OCI-M2 (cell line): ENCODE measurements at regions not wholly inside any gene's neighbourhood (a gene's known extent, or its start where the extent isn't known, plus 50 kb on each side); places are given as distances from the start of the nearest gene placed in this dataset.

Experiments used
- DNase-seq: peaks from one replicate; lab custom pipeline; 2025; ENCODE audit not compliant: unreplicated experiment; lab: John Stamatoyannopoulos, UW

- no peak for DNase-seq
These were observed 457.8 kb upstream of the ZNF385D start for GRCh38 chr3:22208844-22209243.

DNA sequence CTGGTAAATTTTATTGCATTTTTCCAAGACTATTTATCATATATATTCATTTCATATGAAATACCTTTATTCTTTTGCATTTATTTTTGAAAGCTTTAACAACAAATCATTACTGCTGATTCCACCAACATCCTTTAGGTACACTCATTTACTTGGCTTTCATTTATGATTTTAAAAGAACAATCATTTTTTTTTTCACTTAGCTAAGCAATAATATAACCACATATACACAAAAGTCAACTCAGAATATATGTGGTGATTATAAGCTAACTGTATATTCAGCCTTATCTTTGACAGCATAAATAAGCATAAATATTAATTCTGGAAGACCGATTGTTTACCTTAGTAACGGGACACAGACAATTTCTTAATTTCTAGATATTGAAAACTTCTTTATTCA is 458.6 kb upstream of the ZNF385D start:
- DNase-seq, result no peak

GRCh38 chr3:22210693-22211092 is 459.7 kb upstream of the ZNF385D start:
- no peak for DNase-seq

GRCh38 chr3:22216601-22217000 is 465.6 kb upstream of the ZNF385D start:
- DNase-seq, result no peak

DNA sequence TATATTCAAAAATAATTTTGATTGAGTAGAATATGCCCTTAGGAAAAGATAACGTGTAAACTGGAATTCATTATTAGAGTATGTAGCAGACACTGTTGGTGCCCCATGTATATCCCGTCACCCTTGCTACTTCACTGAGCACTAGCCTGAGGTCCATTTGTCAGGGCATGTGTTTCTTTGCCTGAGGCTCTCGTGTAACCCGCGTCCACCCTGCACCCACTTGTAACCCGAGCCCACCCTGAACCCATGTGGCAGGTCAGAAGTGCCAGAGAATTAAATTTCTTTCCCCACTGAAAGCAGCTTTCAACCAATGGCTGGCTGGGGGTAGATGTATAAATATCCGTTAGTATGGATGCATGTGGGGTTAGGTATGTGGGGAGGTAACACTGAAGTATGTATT is 474.2 kb upstream of the ZNF385D start:
- DNase-seq, result no peak

GRCh38 chr3:22228705-22229104 is 477.7 kb upstream of the ZNF385D start:
- DNase-seq, result no peak

DNA sequence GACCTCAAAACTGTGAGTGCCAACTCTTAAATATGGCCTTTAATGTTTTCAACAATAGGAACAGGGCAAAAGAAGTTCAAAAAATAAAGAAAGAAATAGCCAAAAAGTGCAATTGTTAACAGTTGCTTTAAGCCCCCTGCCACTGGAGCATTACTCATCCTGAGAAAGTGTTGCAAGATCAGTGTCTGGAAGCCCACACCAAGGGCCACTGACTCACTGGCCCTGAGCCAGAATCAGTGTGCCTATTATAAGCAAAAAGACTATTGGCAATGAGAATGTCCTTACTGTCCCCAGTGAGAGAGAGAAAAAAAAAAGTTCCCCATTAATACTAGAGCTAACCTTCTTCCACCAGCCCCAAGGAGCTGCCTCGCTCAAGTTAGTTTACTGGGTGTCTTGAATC is 480.1 kb upstream of the ZNF385D start:
- no peak for DNase-seq

DNA sequence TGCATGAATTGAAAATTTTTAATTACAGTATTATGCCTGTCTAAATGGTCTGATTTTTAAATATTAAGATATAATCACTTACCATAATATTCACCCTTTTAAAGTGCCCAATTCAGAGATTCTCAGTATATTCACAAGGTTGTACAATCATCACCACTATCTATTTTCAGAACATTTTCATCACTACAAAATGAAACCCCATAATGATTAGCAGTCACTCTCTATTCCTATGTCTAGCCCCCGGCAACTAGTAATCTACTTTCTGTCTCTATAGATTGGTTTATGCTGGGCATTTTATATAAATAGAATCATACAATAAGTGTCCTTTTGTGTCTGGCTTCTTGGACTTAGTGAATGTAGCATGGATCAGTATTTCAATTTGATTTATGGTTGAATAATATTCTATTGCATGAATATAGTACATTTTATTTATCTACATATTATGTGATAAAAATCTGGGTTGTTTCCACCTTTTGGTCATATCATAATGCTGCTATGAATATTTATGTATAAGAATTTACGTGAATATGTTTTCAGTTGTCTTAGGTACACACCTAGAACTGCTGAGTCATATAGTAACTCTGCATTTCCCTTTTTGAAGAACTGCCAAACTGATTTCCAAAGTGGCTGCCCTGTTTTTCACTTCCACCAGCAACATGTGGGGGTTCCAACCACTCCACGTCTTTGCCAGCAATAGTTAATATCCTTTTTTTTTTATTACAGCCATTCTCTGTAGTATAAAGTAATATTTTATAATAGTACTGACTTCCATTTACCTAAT is 485.7 kb upstream of the ZNF385D start:
- DNase-seq, result no peak

GRCh38 chr3:22239011-22239410 is 488.0 kb upstream of the ZNF385D start:
- DNase-seq, result no peak

- DNase-seq, result no peak
These were observed 490.1 kb upstream of the ZNF385D start for GRCh38 chr3:22241110-22241509.

DNA sequence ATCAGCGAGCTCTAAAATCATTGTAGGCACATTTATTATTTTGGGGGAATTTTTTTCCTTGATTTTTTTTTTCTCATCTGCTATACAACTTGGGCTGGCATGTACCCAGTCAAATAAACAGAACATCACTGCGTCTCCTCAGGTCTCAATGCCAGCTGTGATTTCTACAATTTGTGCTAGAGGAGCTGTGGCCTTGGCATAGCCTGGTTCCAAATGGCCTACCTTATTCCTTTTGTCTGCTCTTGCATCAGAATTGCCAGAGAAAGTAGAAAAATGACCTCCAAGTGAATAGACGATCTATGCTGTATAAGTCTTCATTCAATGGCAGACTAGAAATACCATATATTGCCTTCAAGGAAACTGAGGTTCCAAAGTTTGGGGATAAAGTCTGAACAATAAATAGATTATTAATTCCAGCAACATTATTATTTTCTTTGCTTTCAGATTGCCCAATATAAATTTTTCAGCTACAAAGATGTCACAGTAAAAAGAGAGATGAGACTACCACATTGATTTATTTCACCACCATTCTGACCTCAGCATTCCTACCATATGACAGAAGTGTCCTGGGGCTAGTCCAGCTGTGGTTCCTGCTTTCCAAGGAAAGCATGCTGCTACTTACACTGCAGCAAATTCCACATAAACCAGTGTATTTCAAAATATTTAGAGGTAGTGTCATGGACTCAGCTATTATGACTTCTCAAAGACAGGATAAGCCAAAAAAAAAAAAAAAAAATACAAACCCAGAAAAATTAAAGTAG is 493.9 kb upstream of the ZNF385D start:
- DNase-seq, result no peak

- DNase-seq, result no peak
These were observed 495.0 kb upstream of the ZNF385D start for GRCh38 chr3:22245811-22246583.

DNA sequence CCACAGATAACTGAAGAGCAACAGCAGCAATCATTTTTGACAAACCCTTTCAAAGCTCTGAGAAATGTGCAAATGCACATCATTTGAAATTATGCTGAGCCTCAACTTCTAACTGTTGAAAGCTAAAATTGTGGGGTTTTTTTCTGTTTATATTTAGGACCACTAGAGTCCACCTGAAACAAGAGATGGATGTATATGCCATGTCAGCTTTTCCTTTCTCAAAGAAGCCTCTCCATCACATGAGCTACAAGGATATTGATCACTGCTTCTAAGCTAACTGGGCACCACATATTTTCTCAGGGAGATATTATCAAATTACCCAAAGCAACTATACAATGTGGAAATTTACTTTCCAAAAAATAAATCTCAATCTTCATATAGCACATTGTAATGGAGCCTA is 498.6 kb upstream of the ZNF385D start:
- no peak for DNase-seq

DNA sequence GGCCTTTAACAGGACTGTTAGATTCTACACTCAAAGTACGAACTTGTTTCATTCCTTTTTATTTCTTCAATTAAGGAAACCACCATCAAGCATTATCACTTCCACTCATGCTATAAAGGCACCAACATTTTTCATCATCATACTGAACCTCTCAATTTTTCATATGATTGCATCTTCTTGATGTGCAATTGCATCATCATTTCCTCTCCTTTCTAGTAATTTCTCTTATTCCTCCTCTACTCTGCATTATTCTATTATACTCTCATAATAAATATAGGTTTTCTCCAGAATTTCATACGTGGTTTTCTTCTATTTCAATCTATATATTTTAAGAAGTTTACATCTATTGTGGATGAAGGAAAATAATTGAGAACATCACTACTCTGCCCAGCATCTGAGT is 506.2 kb upstream of the ZNF385D start:
- DNase-seq, result no peak

- DNase-seq, result no peak
These were observed 511.4 kb upstream of the ZNF385D start for GRCh38 chr3:22262386-22262785.

- DNase-seq, result no peak
These were observed 512.0 kb upstream of the ZNF385D start for GRCh38 chr3:22263042-22263441.

DNA sequence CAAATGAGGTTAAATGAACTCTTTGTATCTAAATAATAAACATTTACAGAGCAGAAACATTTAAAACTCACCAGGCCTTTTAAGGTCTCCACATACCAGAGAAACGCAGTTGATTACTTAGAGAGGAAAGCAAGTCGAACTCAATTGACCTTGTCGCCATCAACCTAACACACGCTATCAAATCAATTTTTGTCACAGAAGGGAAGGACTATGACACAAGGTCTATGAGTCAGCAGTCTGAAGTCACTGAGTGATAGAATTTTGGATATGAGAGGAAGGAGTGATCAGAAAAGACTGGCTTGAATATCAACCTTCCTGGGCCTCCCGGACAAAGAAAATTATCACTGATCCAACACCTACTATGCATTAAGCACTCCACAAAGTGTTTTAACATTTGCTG is 514.4 kb upstream of the ZNF385D start:
- DNase-seq, result no peak

GRCh38 chr3:22269831-22270230 is 518.8 kb upstream of the ZNF385D start:
- DNase-seq, result no peak

DNA sequence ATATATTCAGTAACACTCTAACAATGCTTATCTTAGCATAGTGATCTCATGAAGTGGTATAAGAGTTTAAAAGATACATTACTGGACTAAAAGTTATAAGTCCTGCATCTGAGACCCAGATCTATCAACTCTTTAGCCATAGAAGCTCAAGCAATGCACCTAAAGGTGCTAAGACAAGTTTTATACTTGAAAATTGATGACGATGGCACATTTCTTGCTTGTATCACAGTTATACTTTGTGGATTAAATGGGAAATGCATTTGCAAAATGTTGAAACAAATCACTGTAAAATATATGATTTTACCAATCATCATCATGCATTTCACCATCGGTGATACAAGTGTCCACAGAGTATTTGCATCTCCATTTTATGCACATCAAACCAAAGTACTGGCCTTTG is 525.3 kb upstream of the ZNF385D start:
- DNase-seq, result no peak

DNA sequence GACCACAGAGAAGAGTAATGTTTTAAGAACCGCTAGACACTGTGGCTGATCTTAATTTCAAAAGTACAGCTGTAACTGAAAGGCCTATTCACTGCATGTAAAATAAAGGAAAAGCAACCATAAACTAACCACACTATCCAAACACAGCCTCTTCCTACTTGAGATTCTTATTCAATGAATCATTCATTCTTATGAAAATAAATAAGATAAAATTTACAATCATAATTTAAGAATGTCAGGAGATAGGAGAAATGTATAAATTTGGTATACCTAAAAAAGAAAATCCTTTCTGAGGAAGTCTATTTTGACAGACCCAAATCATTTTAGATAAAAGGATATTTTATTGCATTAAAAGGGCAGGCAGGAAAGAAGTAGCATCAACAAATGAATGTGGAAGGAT is 533.5 kb upstream of the ZNF385D start:
- DNase-seq, result no peak

DNA sequence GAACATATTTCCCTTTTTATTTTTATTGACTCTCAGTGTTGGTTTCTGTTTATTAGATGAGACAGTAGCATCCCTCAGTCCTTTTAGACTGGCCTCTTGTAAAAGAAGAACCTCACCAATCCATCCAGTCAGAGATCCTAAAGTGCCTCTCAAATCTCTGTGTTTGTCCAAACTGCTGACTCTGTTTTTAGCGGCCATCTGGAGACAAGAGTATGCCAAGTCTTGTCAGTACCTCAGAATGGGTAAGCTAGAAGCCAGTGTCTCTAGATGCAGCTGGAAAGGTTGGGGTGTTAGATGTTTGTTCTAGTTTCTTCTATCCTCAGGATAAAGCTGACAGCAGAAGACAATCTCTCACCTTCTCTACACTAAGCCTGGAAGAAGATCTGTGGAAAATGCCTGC is 537.7 kb upstream of the ZNF385D start:
- DNase-seq, result no peak

- no peak for DNase-seq
These were observed 541.7 kb upstream of the ZNF385D start for GRCh38 chr3:22292681-22293080.
